HG03571 (cell line): ENCODE measurements at regions not wholly inside any gene's neighbourhood (a gene's known extent, or its start where the extent isn't known, plus 50 kb on each side); places are given as distances from the start of the nearest gene placed in this dataset.
"Not testable (repeated sequence)": the region's sequence is repeated elsewhere in the genome, so short reads cannot be mapped to it uniquely, and the experiment has no call there.

ENCODE experiments used
- ATAC-seq: cut with Tn5 transposase; IDR thresholded peaks from one replicate; pipeline ENCODE4 v1.9.1; 2021; ENCODE audit not compliant: unreplicated experiment

DNA sequence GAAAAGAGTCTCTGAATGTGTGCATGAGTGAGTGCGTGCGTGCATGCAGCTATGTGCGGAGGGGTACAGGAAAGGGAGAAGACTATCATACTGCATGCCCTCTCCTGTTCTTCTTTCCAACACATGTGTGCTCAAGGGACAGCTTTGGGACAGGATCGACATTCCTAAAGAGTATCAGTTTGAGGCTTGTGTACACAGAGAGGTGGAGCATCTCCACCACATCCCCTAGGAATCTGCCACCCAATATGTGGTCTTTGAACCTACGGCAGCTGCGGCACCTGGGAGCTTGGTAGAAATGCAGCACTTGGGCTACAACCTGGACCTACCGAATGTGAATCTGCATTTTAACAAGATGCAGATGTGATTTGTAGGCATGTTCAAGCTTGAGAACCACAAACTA, 132.3 kb upstream of the GLRA1 start:
- no peak for ATAC-seq

DNA sequence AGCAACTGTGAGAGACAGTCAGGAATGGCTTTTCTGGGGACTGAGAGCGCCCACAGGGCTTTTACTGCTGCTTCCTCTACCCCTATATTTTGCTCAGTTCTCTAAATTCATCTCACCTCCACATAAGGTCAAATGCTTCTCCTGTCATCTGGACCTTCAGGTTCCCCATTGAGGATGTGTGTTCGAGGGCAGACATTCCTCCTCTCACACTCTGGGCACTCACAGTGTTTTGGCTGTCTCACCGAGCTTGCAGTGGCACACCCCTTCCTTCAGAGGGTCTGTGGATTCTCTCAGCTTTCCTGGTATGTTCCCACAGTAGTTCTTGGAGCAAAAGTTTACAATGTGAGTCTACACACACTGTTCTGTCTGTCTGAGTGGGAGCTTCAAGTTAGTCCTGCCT, 127.8 kb upstream of the GLRA1 start:
- no peak for ATAC-seq

DNA sequence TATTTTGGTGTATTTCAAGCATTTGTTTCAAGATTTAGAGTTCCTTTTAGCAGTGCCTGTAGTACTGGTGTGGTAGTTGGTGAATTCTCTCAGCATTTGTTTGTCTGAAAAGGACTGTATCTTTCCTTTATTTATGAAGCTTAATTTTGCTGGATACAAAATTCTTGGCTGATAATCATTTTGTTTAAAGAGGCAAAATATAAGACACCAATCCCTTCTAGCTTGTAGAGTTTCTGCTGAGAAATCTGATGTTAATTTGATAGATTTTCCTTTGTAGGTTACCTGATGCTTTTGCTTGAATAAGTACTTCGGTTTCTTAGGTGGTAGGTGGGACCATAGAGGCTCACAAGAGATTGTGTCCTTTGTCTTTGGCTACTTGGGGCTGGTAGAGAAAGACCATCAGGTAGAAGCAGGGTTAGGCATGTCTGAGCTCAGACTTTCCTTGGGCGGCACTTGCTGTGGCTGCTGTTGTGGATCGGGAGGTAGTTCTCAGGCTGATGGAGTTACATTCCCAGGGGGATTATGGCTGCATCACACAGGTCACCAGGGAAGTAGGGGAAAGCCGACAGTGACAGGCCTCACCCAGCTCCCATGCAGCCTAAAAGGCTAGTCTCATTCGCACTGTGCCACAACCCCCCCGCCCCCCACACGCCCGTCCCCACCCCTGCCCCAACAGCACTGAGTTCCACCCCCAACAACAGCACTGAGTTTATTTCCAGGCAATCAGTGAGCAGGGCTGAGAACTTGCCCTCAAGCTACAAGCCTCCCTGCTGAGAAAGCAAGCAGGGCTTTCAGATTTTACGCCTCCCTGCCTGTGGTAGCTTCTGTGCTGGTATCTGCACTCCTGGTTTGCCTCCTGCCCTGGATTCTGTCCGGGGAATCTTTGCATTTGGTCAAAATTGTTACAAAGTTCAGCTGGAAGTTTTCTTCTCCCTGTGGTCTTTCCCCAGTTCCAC, 127.1 kb upstream of the GLRA1 start:
- ATAC-seq = no peak

DNA sequence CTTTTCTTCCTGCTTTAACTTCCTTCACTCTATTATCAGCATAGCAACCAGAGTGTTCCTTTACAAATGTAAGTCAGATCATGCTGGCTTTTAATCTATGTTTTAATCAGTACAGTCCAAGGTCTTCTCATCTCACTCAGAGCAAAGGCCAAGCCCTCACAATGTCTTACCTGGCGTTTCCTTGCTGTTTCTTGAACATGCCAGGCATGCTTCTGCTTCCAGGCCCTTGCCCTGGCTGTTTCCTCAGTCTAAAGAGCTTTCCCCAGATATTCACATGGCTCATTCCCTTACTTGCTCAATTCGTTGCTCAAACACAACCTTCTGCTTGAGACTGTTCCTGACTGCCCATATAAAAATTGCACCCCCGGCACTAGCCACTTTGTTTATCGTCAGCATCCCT, 121.7 kb upstream of the GLRA1 start:
- ATAC-seq = no peak

DNA sequence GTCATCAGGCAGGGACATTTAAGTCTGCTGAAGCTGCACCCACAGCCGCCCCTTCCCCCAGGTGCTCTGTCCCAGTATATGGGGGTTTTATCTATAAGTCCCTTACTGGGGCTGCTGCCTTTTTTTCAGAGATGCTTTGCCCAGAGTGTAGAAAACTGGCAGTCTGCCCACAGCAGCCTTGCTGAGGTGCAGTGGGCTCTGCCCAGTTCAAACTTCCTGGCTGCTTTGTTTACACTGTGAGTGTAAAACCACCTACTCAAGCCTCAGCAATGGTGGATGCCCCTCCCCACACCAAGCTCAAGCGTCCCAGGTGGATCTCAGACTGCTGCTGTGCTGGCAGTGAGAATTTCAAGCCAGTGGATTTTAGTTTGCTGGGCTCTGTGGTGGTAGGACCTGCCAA, 114.2 kb upstream of the GLRA1 start:
- not testable (repeated sequence) for ATAC-seq

DNA sequence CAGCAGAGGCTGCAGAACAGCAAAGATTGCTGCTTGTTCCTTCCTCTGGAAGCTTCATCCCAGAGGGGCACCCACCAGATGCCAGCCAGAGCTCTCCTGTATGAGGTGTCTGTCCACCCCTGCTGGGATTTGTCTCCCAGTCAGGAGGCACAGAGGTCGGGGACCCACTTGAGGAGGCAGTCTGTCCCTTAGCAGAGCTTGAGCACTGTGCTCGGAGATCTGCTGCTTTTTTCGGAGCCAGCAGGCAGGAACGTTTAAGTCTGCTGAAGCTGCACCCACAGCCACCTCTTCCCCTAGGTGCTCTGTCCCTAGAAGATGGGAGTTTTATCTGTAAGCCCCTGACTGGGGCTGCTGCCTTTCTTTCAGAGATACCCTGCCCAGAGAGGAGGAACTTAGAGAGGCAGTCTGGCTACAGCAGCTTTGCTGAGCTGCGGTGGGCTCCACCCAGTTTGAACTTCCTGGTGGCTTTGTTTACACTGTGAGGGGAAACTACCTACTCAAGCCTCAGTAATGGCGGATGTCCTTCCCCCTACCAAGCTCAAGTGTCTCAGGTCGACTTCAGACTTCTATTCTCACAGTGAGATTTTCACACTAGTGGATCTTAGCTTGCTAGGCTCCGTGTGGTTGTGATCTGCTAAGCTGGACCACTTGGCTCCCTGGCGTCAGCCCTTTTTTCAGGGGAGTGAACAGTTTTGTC, 101.8 kb upstream of the GLRA1 start:
- not testable (repeated sequence) for ATAC-seq

DNA sequence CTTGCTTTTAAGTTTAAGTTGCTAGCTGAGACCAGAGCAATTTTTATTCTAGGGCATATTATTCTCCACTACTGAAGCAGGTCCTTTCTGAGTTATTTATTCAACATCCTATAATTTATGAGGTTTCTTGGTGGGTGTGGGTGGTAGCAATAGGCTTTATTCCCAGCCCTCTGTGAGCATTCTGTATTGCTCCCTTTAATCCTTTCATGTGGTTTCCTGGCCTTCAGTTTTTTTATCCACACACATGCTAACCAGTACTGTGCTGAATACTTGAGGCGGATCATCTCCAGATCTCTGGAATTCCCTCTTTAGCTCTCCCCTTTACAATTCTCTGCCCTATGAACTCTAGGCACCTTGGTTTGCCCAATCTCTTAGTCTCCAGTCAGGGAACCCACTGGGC, 91.8 kb upstream of the GLRA1 start:
- no peak for ATAC-seq

DNA sequence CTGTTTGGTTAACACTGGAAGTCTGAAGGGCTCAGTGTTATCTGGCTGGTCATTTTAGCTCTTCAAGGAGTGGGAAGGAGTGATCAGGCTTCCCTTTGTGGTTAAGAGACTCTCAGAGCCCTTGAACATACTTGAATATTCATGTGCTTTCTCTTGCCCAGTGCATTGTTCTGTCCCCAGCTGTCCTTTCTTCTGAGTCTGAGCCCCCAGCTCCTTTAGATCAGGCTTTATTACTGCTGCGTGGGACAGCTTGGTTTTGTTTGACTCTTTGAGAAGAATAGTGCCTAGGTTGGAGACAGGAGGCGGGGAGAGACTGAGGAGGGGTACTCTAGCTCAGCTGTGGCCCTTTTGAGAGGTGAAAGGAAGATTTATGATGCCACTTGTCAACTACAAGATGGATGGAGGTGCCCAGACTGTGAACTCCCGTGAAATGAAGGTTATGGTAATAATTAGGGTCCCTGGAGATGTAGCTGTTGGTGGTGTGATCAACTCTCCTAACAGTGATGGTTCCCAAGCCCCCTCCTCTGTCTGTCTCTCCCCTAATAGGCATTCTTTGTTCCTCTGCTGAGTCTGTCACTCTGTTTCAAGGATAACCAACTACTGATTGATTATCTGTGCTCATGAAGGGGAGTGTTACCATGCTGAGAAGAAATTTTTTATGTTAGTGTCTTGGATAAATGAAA, 83.1 kb upstream of the GLRA1 start:
- ATAC-seq = no peak

DNA sequence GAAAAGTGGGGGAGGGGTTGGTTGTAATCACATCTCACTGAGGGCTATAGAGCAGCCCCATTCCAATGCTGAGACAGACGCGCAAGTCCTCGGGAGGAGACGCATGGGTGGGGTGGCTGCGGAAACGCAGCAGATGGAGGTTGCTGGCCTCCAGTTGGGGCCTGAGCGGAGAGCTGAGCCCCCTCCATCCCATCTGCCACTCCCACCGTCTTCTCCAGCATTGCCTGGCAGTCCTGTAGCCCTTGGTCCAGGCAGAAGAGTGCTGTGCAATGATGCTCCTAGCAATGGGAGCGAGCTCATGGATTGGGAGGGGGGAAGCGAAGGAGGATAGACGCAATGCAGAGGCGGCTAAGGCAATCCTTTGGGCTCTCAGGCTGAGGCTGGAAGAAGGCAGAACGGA, 79.4 kb upstream of the GLRA1 start:
- no peak for ATAC-seq
